Large intestine (tissue), 3 donors: ENCODE measurements at regions not wholly inside any gene's neighbourhood (a gene's known extent, or its start where the extent isn't known, plus 50 kb on each side); places are given as distances from the start of the nearest gene placed in this dataset.

ENCODE experiments used
- DNase-seq, 2 donors: peaks; one replicate each; pipeline versions ENCODE4 v3.0.0 to v3.0.0-alpha.2; 2013
- H3K27ac ChIP-seq: one replicate; pipeline ENCODE4 v1.5.1; 2013; ENCODE audit warnings: low read length
- H3K27me3 ChIP-seq: 2 replicates; pipeline ENCODE4 v1.6.1; 2013; ENCODE audit warnings: low read length; ENCODE audit not compliant: control insufficient read depth, insufficient read depth
- H3K36me3 ChIP-seq: 2 replicates; pipeline ENCODE4 v1.6.1; 2013; ENCODE audit warnings: low read length; ENCODE audit not compliant: control insufficient read depth, insufficient read depth
- H3K4me1 ChIP-seq: one replicate; pipeline ENCODE4 v1.6.1; 2013; ENCODE audit warnings: low read length; ENCODE audit not compliant: control insufficient read depth, insufficient read depth
- H3K4me3 ChIP-seq: one replicate; pipeline ENCODE4 v1.5.1; 2013; ENCODE audit warnings: low read length
- H3K9me3 ChIP-seq: one replicate; pipeline ENCODE4 v1.6.1; 2013; ENCODE audit warnings: mild to moderate bottlenecking, low read depth, low read length, moderate library complexity; ENCODE audit not compliant: control insufficient read depth
- WGBS: methylation state at CpG from one replicate; pipeline ENCODE4 v1.1.5; 2013; ENCODE audit warnings: low lambda C conversion rate; ENCODE audit not compliant: insufficient coverage; 5-methylcytosine and 5-hydroxymethylcytosine counted together

DNA sequence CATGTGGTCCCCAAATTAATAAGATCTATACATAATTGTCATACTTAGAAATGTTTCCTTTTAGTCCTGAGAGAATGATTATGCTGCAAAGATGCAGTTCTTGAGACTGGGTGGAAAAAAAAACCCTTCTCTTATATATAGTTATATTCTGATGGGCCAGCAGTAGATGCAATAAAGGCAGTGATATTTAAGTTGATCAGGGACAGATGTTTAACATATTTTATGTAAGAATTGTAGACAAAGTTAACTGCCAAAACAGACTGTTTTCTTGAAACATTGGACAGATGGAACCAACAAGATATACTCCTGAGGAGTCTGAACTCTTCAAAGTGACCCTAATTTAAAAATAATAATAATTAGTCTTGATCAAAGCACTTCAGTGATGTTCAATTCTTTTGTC, 172.0 kb upstream of the LRIG1 start:
- Histone ChIP-seq H3K27ac (no peak overlapping the region), H3K4me1 (peaks cover 3% of the 10 kb centered on the region), H3K9me3 (no peaks in the 10 kb centered on the region), H3K27me3 (no peaks in the 10 kb centered on the region), H3K36me3 (no peaks in the 10 kb centered on the region), H3K4me3 (no peak overlapping the region)
- no peak for DNase-seq

DNA sequence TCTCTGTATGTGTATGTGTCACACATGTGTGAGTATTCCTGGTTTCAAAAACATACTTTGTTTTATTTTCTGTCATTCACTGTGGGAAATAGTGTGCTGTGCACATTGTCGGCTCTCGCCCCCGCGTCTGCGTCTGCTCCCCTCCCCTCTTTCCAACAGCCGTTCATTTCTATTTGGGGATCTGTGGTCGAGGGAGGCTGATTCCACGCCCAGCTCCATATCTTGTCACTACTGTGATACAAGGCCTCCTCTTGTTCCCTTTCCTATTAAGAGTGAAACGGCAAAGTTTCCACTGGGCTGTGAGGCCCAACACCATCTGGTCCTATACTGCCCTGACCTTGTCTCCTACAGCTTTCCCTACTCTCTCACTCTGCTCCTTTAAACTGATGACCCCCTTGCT, 172.5 kb upstream of the LRIG1 start:
- Histone ChIP-seq H3K4me3 (no peak overlapping the region), H3K36me3 (no peaks in the 10 kb centered on the region), H3K4me1 (no peaks in the 10 kb centered on the region), H3K27me3 (no peaks in the 10 kb centered on the region), H3K9me3 (no peaks in the 10 kb centered on the region), H3K27ac (no peak overlapping the region)
- DNase-seq = no peak
- no CpG with 5 or more reads among the region's 9 CpGs for WGBS

DNA sequence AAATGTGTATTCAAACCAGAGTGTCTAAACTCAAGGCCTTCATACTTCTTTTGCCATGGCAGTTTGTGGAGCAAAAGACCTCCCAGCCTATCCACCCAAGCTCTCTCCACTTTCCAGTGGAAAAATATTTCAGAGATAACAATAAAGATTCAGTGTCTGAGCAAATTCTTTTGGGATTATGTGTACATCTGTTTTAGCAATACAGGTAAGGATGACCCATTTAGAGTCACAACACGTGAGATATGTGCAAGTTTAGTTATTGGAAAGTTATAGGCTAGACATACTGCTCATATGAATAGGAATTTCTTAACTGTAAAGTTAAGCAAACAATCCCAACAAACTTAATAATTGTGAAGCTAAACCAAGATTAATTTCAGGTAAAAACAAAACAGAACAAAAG, 174.5 kb upstream of the LRIG1 start:
- no peaks in the 10 kb centered on the region for H3K4me1 ChIP-seq
- H3K27me3 ChIP-seq = no peaks in the 10 kb centered on the region
- 83% methylated on average over 1 of the region's 1 CpG for WGBS
- H3K27ac ChIP-seq = no peak overlapping the region
- H3K9me3 ChIP-seq = no peaks in the 10 kb centered on the region
- H3K36me3 ChIP-seq = no peaks in the 10 kb centered on the region
- H3K4me3 ChIP-seq = no peak overlapping the region
- no peak for DNase-seq

DNA sequence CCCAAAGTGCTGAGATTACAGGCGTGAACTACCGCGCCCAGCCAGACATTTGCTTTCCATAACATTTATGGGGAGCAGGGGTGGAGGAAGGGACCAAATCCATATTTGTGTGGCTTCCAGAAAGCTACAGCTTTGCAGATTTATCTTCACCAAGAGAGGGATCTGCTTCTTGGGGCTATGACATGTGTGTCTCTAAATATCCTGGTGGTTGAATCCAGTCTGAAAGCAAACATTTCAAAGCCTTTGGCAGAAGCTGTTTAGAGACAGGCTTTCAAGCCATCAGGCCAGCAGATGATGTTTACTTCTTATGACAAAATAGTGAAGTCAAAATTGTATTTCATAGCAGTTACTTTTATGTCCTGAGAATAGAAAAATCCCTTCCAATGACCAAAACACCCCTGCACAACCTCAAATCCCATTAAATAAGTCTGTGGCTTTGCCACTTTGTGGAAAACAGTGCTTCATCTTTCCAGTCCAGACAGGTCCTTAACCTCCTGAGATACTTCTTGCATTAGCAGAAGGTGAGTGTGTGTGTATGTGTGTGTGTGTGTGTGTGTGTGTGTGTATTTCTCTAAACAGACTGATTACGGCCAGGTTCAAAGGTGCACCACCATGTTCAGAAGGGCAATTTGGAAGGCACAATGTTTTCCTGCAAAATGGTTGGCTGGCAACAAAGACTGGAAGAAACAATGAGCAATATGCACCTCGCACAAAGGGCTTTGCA, 191.4 kb upstream of the LRIG1 start:
- 20% methylated on average over 1 of the region's 5 CpGs for WGBS
- no peaks in the 10 kb centered on the region for H3K27me3 ChIP-seq
- no peaks in the 10 kb centered on the region for H3K36me3 ChIP-seq
- H3K27ac ChIP-seq = no peak overlapping the region
- DNase-seq = peak; percentile 81 to 92
- H3K4me3 ChIP-seq = no peak overlapping the region
- no peaks in the 10 kb centered on the region for H3K9me3 ChIP-seq
- peaks cover 7% of the 10 kb centered on the region for H3K4me1 ChIP-seq

DNA sequence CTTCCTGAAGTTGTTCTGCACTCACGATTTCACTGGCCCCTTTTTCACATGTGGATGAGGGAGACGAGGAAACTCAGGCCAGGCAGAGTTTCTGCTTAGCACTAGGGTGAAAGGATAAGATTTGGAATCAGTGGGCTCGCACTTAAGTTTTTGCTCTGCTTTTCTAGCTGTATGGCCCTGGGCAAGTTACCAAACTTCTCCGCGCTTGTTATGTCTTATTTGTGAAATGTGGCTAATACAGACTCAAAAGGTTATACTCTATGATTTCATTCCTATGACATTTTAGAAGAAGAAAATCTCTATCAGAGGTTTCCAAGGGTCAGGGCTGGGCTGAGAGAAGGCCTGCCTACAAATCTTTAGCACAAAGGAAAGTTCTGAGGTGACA, 191.9 kb upstream of the LRIG1 start:
- no peaks in the 10 kb centered on the region for H3K27me3 ChIP-seq
- no peak overlapping the region for H3K27ac ChIP-seq
- 93% methylated on average over 2 of the region's 5 CpGs for WGBS
- no peak for DNase-seq
- H3K4me1 ChIP-seq = peaks cover 7% of the 10 kb centered on the region
- no peak overlapping the region for H3K4me3 ChIP-seq
- no peaks in the 10 kb centered on the region for H3K9me3 ChIP-seq
- no peaks in the 10 kb centered on the region for H3K36me3 ChIP-seq

DNA sequence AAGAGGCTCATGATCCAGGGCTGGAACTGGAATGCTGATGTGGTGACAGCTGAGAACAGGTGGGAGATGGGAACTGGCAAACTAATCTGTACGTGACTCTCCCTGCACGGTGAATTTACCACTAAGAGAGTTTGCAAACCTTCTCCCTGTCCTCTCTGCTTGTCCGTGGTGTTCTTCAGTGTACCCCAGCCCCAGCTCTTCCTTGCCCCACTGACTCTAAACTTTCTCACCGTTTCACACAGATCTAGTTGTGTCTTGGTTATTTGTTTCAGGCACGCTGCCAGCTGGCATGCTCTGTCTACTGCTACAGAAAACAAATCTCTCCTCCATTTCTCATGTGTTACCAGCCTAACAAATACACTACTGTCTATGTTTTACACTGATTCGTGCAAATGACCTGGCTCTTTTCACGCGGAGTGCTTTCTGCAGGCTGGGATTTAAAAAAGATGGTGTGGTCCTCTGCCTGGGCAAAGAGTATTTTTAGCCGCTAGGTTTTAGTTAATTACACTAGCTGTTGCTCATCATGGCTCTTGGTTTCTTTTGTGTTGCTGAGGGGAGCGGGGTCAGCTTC, 192.7 kb upstream of the LRIG1 start:
- DNase-seq = peak; percentile 9 to 28
- no peaks in the 10 kb centered on the region for H3K27me3 ChIP-seq
- no peak overlapping the region for H3K4me3 ChIP-seq
- no peak overlapping the region for H3K27ac ChIP-seq
- H3K9me3 ChIP-seq = no peaks in the 10 kb centered on the region
- H3K4me1 ChIP-seq = peaks cover 7% of the 10 kb centered on the region
- H3K36me3 ChIP-seq = no peaks in the 10 kb centered on the region
- WGBS = 50% methylated on average over 2 of the region's 10 CpGs

DNA sequence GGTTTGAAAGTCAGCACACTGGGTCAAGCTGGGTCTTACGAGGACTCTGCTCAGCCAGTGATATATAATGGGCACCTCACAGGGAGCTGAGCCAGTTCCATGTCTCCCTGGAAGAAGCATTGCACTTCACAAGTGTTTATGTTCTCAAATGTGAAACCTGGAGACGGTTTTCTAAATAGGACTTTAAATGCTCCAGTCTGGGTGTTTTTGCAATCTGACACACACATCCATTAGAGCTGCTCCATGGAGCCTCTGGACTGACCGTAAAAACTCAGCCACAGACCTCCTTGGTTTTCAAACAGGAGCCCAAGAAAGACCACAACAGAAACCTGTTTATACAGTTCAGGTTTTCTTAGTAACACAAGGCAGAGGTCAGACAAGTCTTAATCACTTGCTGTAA, 201.3 kb upstream of the LRIG1 start:
- no CpG with 5 or more reads among the region's 3 CpGs for WGBS
- Histone ChIP-seq H3K4me3 (no peak overlapping the region), H3K27ac (no peak overlapping the region), H3K36me3 (no peaks in the 10 kb centered on the region), H3K4me1 (no peaks in the 10 kb centered on the region), H3K27me3 (no peaks in the 10 kb centered on the region), H3K9me3 (no peaks in the 10 kb centered on the region)
- no peak for DNase-seq

DNA sequence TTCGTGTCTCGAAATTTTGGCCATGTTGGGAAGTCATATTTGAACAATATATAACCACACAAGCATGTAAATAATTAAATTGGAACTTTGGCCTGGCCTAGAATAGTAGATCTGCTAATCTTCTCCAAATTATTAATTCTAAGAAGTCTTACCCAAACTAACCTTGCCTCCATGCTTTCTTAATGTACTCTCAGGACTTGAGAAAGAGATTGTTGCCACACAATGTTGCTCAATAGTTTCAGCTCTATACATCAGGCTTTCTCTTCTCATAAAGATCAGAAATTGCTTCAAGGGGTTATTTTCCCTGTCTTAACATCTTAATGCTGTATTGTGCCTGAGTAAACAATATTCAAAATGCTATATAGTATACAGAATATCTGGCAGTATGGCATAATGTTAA, 202.7 kb upstream of the LRIG1 start:
- Histone ChIP-seq H3K9me3 (no peaks in the 10 kb centered on the region), H3K27me3 (no peaks in the 10 kb centered on the region), H3K4me3 (no peak overlapping the region), H3K27ac (no peak overlapping the region), H3K4me1 (no peaks in the 10 kb centered on the region), H3K36me3 (no peaks in the 10 kb centered on the region)
- WGBS = 100% methylated on average over 2 of the region's 2 CpGs
- peak; percentile 31 to 43 for DNase-seq

DNA sequence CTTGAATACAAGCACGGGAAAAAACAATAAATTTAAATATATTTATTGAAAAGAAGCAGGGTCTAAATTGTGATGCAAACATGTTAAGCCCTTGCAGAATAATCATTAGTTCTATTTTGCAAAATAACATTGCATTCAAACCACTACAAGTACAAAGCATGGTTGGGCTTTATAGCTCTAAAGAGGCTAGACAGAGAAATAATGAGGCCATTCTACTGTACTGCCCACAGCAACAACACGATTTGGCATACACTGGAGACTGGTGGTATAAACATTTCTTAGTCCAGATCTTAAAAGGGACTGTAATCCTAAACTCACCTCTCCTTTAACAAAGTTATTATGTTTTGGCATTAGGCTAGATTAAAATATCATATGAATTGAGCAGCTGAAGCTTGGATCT, 204.3 kb upstream of the LRIG1 start:
- Histone ChIP-seq H3K27me3 (no peaks in the 10 kb centered on the region), H3K9me3 (no peaks in the 10 kb centered on the region), H3K36me3 (no peaks in the 10 kb centered on the region), H3K4me3 (no peak overlapping the region), H3K4me1 (no peaks in the 10 kb centered on the region), H3K27ac (no peak overlapping the region)
- DNase-seq = no peak
- no CpG with 5 or more reads among the region's 2 CpGs for whole genome bisulfite sequencing

DNA sequence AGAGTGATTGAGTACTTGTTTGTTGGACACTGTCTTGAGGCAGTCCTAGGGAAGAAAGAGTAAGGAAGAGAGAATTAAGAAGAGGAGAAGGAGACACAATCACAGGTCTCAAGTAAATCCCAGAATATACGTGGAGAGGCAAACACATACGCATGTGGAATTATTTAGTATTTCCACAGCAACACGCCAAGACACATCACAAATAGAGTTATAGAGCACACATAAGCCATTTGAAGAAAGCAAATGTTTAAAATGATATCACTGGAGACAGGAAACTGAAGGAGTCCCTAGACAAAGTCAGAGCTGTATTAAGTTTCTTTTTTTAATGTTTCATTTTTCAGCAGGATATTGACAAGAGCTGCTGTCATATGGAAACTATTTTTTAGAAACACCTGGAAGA, 206.1 kb upstream of the LRIG1 start:
- H3K27me3 ChIP-seq = no peaks in the 10 kb centered on the region
- H3K4me3 ChIP-seq = no peak overlapping the region
- WGBS = no CpG with 5 or more reads among the region's 3 CpGs
- no peaks in the 10 kb centered on the region for H3K9me3 ChIP-seq
- no peaks in the 10 kb centered on the region for H3K36me3 ChIP-seq
- H3K4me1 ChIP-seq = no peaks in the 10 kb centered on the region
- DNase-seq = no peak
- no peak overlapping the region for H3K27ac ChIP-seq

DNA sequence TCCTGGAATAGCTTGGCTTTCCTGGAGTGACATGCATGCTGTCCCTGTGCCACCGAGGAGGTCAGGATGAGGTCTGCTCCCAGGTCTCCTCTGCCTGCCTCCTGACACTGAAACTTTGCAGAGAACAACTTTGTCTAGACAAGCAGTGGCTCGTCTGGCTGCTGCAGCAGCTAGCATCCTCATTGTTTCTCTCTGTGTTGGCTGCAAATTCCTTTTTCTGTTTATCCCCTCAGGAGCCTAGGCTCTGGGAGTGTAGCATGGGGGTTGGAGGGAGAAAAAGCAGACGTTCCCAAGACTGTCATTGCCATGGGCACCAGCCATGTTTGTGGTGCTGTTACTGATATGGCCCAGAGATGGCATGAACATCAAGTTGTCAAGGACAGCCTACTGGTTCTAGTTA, 208.7 kb upstream of the LRIG1 start:
- H3K27ac ChIP-seq = no peak overlapping the region
- H3K4me3 ChIP-seq = no peak overlapping the region
- H3K9me3 ChIP-seq = no peaks in the 10 kb centered on the region
- no peaks in the 10 kb centered on the region for H3K4me1 ChIP-seq
- WGBS = no CpG with 5 or more reads among the region's 3 CpGs
- H3K36me3 ChIP-seq = no peaks in the 10 kb centered on the region
- no peak for DNase-seq
- H3K27me3 ChIP-seq = no peaks in the 10 kb centered on the region
